Lower leg skin (tissue), 3 donors: ENCODE measurements at regions not wholly inside any gene's neighbourhood (a gene's known extent, or its start where the extent isn't known, plus 50 kb on each side); places are given as distances from the start of the nearest gene placed in this dataset.

ENCODE experiments used
- POLR2A ChIP-seq, 2 donors: fragments of 450-650 bp; IDR thresholded peaks; one replicate each; pipeline ENCODE4 v1.6.1; 2016 to 2017; ENCODE audit warnings: antibody characterized with exemption in 2 of 2, mild to moderate bottlenecking in 1 of 2, moderate library complexity in 1 of 2
- TF ChIP-seq, protein P1 (sequence below), 3 donors: fragments of 450-650 bp; IDR thresholded peaks; one replicate each; pipeline ENCODE4 v1.5.1; 2016; ENCODE audit warnings: antibody characterized with exemption in 3 of 3, mild to moderate bottlenecking in 3 of 3, moderate library complexity in 2 of 3

DNA sequence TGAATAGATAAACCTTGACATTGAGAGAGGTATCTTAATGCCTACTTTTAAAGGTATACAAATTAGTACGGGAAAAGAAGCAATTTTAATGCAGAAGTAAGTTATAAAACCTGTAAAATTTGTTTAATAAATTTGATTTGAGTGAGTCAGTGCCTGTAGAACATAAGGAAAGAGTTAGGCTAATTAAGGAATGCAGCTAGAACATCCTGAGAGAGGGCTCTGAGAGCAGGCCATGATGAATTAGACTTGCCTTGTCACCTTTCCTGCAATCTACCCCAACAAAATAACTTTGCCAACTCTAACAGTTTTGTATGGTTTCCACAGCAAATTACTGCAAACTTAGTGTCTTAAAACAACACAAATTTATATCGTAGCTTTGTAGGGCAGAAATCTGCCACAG is 700.8 kb downstream of the RFPL4B start:
- TF ChIP-seq, protein P1, sequence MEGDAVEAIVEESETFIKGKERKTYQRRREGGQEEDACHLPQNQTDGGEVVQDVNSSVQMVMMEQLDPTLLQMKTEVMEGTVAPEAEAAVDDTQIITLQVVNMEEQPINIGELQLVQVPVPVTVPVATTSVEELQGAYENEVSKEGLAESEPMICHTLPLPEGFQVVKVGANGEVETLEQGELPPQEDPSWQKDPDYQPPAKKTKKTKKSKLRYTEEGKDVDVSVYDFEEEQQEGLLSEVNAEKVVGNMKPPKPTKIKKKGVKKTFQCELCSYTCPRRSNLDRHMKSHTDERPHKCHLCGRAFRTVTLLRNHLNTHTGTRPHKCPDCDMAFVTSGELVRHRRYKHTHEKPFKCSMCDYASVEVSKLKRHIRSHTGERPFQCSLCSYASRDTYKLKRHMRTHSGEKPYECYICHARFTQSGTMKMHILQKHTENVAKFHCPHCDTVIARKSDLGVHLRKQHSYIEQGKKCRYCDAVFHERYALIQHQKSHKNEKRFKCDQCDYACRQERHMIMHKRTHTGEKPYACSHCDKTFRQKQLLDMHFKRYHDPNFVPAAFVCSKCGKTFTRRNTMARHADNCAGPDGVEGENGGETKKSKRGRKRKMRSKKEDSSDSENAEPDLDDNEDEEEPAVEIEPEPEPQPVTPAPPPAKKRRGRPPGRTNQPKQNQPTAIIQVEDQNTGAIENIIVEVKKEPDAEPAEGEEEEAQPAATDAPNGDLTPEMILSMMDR (IDR thresholded peaks at IDR 0.05) = no peak
- TF ChIP-seq POLR2A (IDR thresholded peaks at IDR 0.05) = no peak
